OCI-M1 (cell line): ENCODE measurements at regions not wholly inside any gene's neighbourhood (a gene's known extent, or its start where the extent isn't known, plus 50 kb on each side); places are given as distances from the start of the nearest gene placed in this dataset.

Experiments used
- DNase-seq: peaks from one replicate; lab custom pipeline; 2025; lab: John Stamatoyannopoulos, UW

DNA sequence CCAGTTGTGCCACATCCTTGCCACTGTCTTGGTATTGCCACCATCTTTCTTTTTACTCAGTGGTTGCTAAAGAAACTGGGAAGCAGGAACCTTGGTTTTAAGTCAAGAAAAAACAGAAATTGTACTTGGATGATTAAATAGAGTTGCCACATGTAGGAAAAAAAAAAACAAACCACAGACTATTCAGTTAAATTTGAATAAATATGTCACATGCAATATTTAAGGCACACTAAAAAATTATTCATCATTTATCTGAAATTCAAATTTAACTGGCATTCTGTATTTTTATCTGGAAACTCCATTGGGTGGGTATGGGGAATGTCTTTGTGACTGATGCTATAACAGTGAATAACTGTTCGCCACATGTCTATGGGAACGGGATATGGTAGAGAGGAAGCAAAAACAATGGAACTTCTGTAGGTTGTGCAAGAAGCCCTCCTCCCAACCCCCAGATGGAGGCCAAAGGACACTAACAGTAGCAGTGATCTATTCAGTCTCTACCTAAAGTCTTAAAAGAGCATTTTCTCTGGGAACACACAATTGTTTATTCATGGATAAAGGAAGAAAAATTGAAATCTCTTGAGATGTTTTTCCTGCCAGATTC, 57.0 kb upstream of the PLAC8 start:
- no peak for DNase-seq

DNA sequence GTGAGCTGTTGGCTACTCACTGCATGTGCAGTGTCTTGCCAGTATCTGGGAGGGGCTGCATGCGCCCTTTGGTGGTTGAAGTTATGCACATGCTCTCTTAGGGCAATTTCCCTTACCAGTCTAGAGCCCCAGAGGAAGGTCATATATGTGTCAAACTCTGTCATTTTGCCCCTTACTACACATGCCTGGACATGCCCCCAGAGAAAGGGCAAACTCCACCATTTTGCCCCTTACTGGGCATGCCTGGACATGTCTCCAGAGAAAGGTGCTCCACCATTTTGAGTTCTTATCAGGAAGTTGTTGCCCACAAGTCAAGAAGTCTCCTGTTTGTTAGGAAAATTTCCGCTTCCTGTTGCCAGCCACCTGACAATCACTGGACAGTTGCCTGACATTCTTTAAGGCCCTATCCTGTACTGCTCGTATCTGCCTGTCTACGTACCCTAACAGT, 56.4 kb upstream of the PLAC8 start:
- no peak for DNase-seq
